ENCODE measurements at regions not wholly inside any gene's neighbourhood (a gene's known extent, or its start where the extent isn't known, plus 50 kb on each side); places are given as distances from the start of the nearest gene placed in this dataset.

DNA sequence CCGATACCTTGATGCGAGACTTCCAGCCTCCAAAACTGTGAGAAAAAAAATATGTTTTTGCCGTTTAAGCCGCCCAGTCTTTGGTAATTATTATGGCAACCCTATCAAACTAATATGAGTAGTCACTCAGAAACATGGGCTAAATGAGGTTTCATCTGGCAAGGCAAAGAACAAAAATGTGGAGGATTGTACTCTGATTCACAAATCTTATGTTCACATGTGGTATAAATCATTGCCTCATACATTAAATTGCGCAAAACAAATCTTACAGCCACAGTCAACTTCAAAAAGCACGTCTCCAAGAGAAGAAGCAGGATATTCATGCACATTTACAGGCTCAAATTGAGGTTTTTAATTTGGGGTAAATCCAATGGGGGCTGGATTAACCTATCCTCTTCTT lies 1435.4 kb upstream of the LRRTM1 start:
- ATAC-seq (no peak), FAIRE-seq (no peak), DNase-seq (ENCODE audit: low read depth in 1 of 2, low spot score in 1 of 2) (no peak)
- no peaks in the 10 kb centered on the region for H3K4me1 ChIP-seq
- H3K4me3 ChIP-seq: no peak overlapping the region
- ChIA-PET CTCF (no interaction called here), POLR2A (no interaction called here)
- no peaks in the 10 kb centered on the region; the same call in 2 of the 3 replicates for H3K9me3 ChIP-seq
- no peak overlapping the region for H3K27ac ChIP-seq
- 34% methylated on average over 6 of the region's 6 CpGs for WGBS (ENCODE audit: missing lambda C conversion rate)
- TF ChIP-seq ZSCAN20 (CRISPR knock-in tag; IDR thresholded peaks at IDR 0.05) (no peak), HOXB5 (CRISPR knock-in tag; IDR thresholded peaks at IDR 0.05) (no peak), JUN (IDR thresholded peaks at IDR 0.05) (no peak), NPAS2 (CRISPR knock-in tag; IDR thresholded peaks at IDR 0.05; ENCODE audit: borderline replicate concordance) (no peak), FOSB (CRISPR knock-in tag; IDR thresholded peaks at IDR 0.05) (no peak), POLR2AphosphoS2 (conservative IDR thresholded peaks at IDR 0.05; ENCODE audit: low read length) (no peak), CEBPB (IDR thresholded peaks at IDR 0.05) (no peak)
- TF ChIP-seq, protein P1, sequence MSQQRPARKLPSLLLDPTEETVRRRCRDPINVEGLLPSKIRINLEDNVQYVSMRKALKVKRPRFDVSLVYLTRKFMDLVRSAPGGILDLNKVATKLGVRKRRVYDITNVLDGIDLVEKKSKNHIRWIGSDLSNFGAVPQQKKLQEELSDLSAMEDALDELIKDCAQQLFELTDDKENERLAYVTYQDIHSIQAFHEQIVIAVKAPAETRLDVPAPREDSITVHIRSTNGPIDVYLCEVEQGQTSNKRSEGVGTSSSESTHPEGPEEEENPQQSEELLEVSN (IDR thresholded peaks at IDR 0.05; ENCODE audit: borderline replicate concordance, low read depth): no peak
- TF ChIP-seq, protein P2, sequence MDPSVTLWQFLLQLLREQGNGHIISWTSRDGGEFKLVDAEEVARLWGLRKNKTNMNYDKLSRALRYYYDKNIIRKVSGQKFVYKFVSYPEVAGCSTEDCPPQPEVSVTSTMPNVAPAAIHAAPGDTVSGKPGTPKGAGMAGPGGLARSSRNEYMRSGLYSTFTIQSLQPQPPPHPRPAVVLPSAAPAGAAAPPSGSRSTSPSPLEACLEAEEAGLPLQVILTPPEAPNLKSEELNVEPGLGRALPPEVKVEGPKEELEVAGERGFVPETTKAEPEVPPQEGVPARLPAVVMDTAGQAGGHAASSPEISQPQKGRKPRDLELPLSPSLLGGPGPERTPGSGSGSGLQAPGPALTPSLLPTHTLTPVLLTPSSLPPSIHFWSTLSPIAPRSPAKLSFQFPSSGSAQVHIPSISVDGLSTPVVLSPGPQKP (IDR thresholded peaks at IDR 0.05; ENCODE audit: low read depth, low read length): no peak
- no peak overlapping the region for H3K4me2 ChIP-seq

DNA sequence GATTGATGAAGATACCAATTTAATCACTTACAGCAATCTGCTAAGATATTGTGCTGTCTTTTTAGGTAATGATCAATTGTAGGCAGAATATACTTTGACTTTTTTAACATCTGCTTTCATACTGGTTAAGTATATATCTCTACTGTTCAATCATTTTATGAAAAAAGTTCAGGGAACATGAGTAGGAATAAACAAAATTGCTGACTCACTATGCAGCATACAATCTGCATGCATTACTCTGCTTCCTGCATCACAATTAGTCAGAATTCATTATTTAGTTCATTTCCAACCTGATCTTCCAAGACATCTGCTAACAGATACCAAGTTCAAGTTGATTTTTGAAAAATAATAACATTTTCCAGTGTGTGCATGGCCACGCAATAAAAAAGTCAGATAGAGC lies 1430.4 kb upstream of the LRRTM1 start:
- FAIRE-seq (peak; percentile 18), DNase-seq (ENCODE audit: low read depth in 1 of 2, low spot score in 1 of 2) (no peak), ATAC-seq (no peak)
- TF ChIP-seq HOXA7 (CRISPR knock-in tag; IDR thresholded peaks at IDR 0.05): no peak
- TF ChIP-seq ZC3H11A (IDR thresholded peaks at IDR 0.05): no peak
- TF ChIP-seq NFE2L2 (conservative IDR thresholded peaks at IDR 0.05; ENCODE audit: low read length): peak; percentile 35; the same call in 1 of the 2 replicates
- peak; percentile 71 for TF ChIP-seq MAFK (IDR thresholded peaks at IDR 0.05; ENCODE audit: partially characterized antibody)
- no peaks in the 10 kb centered on the region; the same call in 2 of the 3 replicates for H3K9me3 ChIP-seq
- no peak overlapping the region for H3K4me2 ChIP-seq
- no peak overlapping the region for H3K27ac ChIP-seq
- ChIA-PET CTCF (no interaction called here), POLR2A (no interaction called here)
- no peaks in the 10 kb centered on the region for H3K4me1 ChIP-seq
- H3K4me3 ChIP-seq: no peak overlapping the region
- WGBS (ENCODE audit: missing lambda C conversion rate): 7% methylated on average over 1 of the region's 1 CpG

DNA sequence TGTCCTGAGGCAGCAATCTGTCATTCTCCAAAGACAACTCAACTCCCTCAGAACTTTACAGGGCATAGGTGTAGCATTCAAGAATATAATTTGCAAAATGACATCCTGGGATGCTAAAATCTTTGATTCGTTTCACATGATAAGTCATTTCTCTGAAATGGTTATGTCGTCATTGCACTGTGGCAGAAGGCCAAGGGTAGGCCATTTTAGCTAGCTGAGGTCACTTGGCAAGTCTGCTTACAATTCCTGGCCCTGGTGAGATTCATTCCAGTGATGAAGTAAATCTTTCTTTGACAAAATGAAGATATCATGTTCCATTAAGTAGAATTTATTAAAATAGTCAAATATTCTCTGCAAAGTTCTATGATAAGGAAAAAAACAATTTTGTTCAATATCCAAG lies 1410.3 kb upstream of the LRRTM1 start:
- FAIRE-seq: no peak
- ATAC-seq: no peak
- no peak overlapping the region for H3K4me3 ChIP-seq
- TF ChIP-seq TFCP2L1 (CRISPR knock-in tag; IDR thresholded peaks at IDR 0.05) (no peak), EHF (CRISPR knock-in tag; IDR thresholded peaks at IDR 0.05) (no peak), JUNB (IDR thresholded peaks at IDR 0.05) (no peak), RNF2 (IDR thresholded peaks at IDR 0.05; ENCODE audit: borderline replicate concordance, low read depth) (no peak), CHD2 (IDR thresholded peaks at IDR 0.05; ENCODE audit: low read length, partially characterized antibody) (no peak), TP53 (CRISPR knock-in tag; IDR thresholded peaks at IDR 0.05) (no peak), CBX2 (IDR thresholded peaks at IDR 0.05; ENCODE audit: borderline replicate concordance, low read depth) (no peak), RCOR1 (IDR thresholded peaks at IDR 0.05; ENCODE audit: low read depth, low read length) (no peak), KDM5A (IDR thresholded peaks at IDR 0.05) (no peak), NFE2L2 (conservative IDR thresholded peaks at IDR 0.05; ENCODE audit: low read length) (no peak), HOXB5 (CRISPR knock-in tag; IDR thresholded peaks at IDR 0.05) (no peak)
- TF ChIP-seq, protein P3, sequence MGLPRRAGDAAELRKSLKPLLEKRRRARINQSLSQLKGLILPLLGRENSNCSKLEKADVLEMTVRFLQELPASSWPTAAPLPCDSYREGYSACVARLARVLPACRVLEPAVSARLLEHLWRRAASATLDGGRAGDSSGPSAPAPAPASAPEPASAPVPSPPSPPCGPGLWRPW (IDR thresholded peaks at IDR 0.05): no peak
- TF ChIP-seq, protein P4, sequence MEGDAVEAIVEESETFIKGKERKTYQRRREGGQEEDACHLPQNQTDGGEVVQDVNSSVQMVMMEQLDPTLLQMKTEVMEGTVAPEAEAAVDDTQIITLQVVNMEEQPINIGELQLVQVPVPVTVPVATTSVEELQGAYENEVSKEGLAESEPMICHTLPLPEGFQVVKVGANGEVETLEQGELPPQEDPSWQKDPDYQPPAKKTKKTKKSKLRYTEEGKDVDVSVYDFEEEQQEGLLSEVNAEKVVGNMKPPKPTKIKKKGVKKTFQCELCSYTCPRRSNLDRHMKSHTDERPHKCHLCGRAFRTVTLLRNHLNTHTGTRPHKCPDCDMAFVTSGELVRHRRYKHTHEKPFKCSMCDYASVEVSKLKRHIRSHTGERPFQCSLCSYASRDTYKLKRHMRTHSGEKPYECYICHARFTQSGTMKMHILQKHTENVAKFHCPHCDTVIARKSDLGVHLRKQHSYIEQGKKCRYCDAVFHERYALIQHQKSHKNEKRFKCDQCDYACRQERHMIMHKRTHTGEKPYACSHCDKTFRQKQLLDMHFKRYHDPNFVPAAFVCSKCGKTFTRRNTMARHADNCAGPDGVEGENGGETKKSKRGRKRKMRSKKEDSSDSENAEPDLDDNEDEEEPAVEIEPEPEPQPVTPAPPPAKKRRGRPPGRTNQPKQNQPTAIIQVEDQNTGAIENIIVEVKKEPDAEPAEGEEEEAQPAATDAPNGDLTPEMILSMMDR (IDR thresholded peaks at IDR 0.05): no peak
- TF ChIP-seq, protein P5, sequence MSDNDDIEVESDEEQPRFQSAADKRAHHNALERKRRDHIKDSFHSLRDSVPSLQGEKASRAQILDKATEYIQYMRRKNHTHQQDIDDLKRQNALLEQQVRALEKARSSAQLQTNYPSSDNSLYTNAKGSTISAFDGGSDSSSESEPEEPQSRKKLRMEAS (IDR thresholded peaks at IDR 0.05): no peak
- H3K4me1 ChIP-seq: no peaks in the 10 kb centered on the region
- ChIA-PET POLR2A (no interaction called here), CTCF (interaction anchor here (0.5 kb wide), 1 partner anchor 65 kb away, joined by 3 read pairs; no protein-coding TSS in a partner anchor)
- H3K4me2 ChIP-seq: no peak overlapping the region
- H3K9me3 ChIP-seq: peaks cover 8% of the 10 kb centered on the region; the same call in 2 of the 3 replicates
- 0% methylated on average over 2 of the region's 2 CpGs for WGBS (ENCODE audit: missing lambda C conversion rate)
- no peak overlapping the region for H3K27ac ChIP-seq
- DNase-seq (ENCODE audit: low read depth in 1 of 2, low spot score in 1 of 2): no peak
